GM21786 (cell line): ENCODE measurements at regions not wholly inside any gene's neighbourhood (a gene's known extent, or its start where the extent isn't known, plus 50 kb on each side); places are given as distances from the start of the nearest gene placed in this dataset.
"Not testable (repeated sequence)": the region's sequence is repeated elsewhere in the genome, so short reads cannot be mapped to it uniquely, and the experiment has no call there.

Source experiments
- ATAC-seq: cut with Tn5 transposase; IDR thresholded peaks from one replicate; pipeline ENCODE4 v1.9.1; 2021; ENCODE audit not compliant: unreplicated experiment

DNA sequence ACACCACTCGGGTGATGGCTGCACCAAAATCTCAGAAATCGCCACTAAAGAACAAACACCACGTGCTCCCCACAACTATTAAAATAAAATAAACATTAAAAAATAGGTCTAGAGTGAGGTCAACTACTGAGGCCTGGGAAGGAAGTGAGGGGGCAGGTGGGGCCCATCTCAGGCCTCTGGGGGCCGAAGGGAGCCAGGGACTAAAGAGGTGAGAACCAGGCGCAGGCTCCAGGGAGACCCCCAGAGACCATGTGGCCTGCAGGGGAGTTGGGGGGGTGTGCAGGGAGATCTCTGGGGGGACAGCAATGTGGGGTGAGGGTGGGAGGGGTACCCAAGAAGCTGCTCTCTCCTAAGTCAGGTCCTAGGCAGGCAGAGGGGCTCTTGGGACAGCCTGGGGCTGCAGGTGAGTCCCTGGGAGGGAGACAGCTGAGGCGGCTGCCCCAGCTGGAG is 111.3 kb upstream of the SMURF2 start:
- ATAC-seq: no peak

DNA sequence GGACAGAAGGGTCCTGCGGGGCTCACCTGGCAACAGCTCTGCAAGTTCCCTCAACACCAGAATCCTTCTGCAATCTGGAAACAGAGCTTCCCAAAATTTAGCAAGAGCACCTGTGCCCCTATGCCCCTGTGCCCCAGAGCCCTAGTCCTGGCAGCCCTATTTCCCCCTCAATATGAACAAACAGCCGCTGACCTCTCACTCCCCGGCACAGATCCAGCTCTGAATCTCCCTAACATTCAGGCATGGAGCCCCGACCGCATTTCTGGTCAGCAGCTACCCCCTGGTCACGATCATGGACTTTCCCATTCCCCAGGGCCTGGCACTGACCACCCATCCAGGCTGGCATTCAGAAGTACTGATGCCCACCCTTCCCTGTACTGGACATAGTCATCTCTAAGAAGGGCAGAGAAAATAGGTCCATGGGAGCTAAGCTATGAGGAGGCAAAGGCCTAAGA is 110.8 kb upstream of the SMURF2 start:
- no peak for ATAC-seq

- ATAC-seq: no peak
Observed at GRCh38 chr17:64771980-64772844, 110.1 kb upstream of the SMURF2 start.

DNA sequence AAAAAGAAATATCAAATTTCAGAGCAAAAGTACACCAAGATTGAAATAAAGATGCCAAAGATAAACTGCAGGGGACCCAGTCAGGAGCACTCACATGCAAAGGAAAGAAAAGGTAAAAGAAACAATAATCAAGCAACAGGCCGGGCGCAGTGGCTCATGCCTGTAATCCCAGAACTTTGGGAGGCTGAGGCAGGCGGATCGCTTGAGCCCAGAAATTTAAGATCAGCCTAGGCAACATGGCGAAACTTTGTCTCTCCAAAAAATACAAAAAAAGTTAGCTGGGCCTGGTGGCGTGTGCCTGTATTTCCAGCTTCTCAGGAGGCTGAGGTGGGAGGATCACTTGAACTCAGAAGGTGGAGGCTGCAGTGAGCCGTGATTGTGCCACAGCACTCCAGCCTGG is 107.6 kb upstream of the SMURF2 start:
- ATAC-seq: no peak

DNA sequence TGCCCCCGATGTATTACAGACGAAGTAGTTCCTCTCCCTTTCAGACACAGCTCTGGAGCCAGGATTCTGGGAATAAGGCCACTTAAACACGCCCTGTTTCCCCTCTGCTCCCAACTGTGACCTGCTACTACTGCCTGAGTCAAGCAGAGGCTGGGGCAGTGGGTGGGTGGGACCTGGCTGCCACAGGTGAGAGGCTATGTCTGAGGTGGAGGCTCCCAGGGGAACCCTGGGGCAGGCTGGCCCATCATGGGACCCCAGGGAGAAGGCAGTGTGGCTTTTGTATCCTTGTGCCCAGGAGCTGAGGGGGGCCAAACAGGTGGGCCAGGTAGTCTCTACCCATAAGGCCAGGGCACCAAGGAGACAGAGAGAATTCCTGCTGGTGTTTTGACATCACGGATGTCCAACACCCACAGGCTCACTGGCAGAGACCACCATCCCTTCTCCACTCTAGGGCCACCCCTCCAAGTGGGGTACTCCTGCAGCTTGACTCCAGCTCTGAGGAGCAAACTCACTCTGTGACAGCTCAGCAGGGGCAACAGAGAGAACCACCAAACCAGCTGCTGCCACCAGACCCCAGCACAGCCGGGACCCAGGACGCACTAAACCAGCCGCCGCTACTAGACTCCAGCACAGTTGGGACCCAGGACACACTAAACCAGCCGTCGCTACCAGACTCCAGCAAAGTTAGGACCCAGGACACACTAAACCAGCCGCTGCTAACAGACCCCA is 105.3 kb upstream of the SMURF2 start:
- no peak for ATAC-seq

- ATAC-seq: no peak
Observed at GRCh38 chr17:64765191-64765889, 103.2 kb upstream of the SMURF2 start.

DNA sequence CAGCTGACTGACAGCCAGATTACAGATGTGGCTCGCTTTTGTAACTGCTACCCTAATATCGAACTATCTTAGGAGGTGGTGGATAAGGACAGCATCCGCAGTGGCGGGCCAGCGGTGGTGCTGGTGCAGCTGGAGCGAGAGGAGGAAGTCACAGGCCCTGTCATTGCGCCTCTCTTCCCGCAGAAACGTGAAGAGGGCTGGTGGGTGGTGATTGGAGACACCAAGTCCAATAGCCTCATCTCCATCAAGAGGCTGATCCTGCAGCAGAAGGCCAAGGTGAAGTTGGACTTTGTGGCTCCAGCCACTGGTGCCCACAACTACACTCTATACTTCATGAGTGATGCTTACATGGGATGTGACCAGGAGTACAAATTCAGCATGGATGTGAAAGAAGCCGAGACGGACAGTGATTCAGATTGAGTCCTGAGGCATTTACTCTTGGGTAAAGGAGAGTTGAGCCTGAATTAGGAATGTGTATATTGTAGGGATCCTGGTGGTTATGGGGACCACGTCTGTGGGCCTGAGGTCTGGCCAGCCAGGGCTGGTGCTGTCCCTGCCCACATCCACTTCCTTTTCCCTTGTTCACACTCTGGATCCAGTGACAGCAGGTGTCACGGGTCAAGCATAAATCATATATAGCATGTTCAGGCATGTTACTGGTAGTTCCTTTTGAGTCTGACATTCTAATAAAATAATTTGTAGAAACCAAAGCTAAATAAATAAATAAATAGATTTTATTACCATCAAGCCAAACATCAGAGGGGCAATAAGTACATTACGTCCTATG is 89.0 kb upstream of the SMURF2 start:
- ATAC-seq: no peak

GRCh38 chr17:64750478-64750877 is 88.4 kb upstream of the SMURF2 start:
- ATAC-seq: no peak

DNA sequence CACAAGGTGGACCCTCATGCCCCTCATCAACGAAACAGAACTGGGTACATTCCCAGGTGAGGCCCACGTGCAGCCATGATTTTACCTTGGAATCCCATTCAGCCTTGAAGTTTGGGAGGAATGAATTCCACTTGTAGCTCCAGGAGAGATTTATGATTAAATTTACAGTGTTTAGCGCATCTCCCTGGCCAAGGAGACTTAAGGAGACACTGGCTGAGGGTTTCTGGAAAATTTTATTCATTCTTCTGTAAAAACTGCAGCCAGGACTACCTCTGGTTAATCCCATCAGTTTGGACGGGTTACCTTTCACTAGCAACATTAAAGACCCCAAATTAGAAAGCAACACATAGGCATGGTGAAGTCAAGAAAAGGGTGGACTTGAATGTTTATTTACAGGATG is 87.2 kb upstream of the SMURF2 start:
- no peak for ATAC-seq

GRCh38 chr17:64747938-64748540 is 85.9 kb upstream of the SMURF2 start:
- ATAC-seq: no peak

DNA sequence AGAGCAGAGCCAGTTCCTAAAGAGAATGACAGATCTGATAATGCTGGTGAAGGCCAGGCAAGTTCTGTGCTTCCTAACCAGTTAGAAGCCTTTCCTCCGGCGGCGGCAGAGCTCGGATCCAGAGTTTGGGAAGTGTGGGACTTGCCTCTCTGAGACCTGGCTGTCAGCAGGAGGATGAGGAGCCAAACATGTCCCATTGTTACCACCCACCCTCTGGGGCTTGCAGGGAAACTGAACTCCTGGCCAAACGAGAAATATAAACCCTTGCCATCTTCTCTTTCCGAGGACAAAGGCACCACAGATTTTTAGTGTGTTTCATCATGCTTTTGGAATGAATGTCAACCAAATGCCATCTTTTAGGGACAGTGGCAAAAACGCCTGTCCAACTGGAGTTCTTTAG is 80.2 kb upstream of the SMURF2 start:
- ATAC-seq: no peak

DNA sequence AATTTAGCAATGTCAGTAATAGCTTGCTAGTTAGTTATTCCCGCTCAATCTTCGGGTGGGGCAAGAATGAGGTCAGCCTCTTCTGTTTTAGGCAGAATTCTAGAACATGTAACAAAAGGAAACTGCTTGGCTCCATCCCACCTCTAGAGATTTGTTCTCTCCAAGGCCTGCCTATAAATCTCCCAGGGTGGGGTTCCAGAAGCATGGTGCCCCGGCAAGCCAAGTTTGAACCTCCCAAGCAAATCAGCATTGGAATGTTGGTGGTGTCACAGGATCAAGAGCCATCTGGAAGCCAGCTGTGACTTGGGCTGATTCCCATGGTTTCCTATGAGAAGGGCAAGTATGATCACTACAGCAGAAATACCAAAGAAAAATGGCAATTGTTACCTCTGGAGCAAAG is 79.8 kb upstream of the SMURF2 start:
- not testable (repeated sequence) for ATAC-seq

- no peak for ATAC-seq
Observed at GRCh38 chr17:64741038-64741641, 79.0 kb upstream of the SMURF2 start.

- ATAC-seq: no peak
Observed at GRCh38 chr17:64739316-64740058, 77.4 kb upstream of the SMURF2 start.

- ATAC-seq: no peak
Observed at GRCh38 chr17:64736804-64737492, 74.8 kb upstream of the SMURF2 start.

GRCh38 chr17:64732336-64733006 is 70.4 kb upstream of the SMURF2 start:
- ATAC-seq: no peak

DNA sequence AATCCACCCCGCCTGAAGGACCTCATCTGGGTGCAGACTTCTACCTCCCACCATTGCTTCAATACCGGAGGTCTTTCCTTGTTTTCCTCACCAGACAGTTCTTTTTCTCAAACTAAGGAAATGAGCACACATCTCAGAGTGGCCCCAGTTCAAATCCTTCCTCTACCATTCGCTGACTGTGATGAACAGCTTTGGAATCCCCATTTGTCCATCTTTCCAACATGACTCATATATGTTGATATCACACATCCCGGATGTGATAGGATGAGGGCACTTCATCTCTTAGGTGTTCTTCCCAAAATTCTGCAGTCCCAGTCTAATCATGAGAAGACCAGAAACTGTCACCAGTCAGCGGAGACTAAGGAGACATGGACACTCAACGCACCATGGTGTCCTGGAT is 67.9 kb upstream of the SMURF2 start:
- not testable (repeated sequence) for ATAC-seq

DNA sequence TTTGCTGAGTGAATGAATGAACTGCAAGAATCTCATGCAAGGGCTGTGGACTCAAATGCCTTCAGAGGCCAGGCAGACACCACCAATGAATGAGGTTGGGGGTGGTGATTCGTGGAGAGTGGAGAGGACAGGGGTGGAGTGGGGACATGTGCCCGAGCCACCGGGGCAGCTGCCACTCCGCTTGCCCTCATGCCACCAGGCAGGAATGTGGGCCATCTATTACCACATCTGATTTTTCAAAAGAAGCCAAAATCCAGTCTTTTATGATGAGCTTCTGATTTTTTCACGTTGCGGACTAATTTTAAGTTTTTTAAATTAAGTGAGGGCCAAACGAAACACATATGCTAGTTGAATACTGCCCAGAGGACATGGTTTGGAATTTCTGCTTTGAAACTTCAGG is 67.1 kb upstream of the SMURF2 start:
- no peak for ATAC-seq
